Omental fat pad (tissue), 3 donors: ENCODE measurements at regions not wholly inside any gene's neighbourhood (a gene's known extent, or its start where the extent isn't known, plus 50 kb on each side); places are given as distances from the start of the nearest gene placed in this dataset.

Source experiments
- ATAC-seq: fragments of 150-250 bp; one replicate; pipeline ENCODE4 v1.9.1; 2016; ENCODE audit warnings: mild to moderate bottlenecking, moderate library complexity; ENCODE audit not compliant: low FRiP score
- DNase-seq: peaks from one replicate; pipeline ENCODE4 v3.0.0-alpha.2; 2019; ENCODE audit warnings: low spot score
- CTCF ChIP-seq, 3 donors: fragments of 450-650 bp; IDR thresholded peaks; one replicate each; pipeline ENCODE4 v1.5.1; 2016 to 2017; ENCODE audit warnings: antibody characterized with exemption in 3 of 3, mild to moderate bottlenecking in 3 of 3, moderate library complexity in 2 of 3

- DNase-seq (no peak), ATAC-seq (no peak)
- TF ChIP-seq CTCF (IDR thresholded peaks at IDR 0.05): no peak
Measured at GRCh38 chr3:64276131-64276530, 50.9 kb upstream of the PRICKLE2 start.
